ENCODE measurements at regions not wholly inside any gene's neighbourhood (a gene's known extent, or its start where the extent isn't known, plus 50 kb on each side); places are given as distances from the start of the nearest gene placed in this dataset.
A peak's percentile ranks its signal among the peaks of the same experiment; 100 is the strongest.
"Not testable (repeated sequence)": the region's sequence is repeated elsewhere in the genome, so short reads cannot be mapped to it uniquely, and the experiment has no call there.

GRCh38 chr11:122592641-122593040, 62.9 kb upstream of the UBASH3B start:
- Histone ChIP-seq H3K27ac (ENCODE audit: control insufficient read depth, insufficient read depth, low read length) (no peak overlapping the region), H2AFZ (ENCODE audit: control insufficient read depth, low read length) (no peak overlapping the region), H3K27me3 (ENCODE audit: control insufficient read depth, extremely low read depth, insufficient read depth, low read length) (peaks cover 4% of the 10 kb centered on the region), H3K4me3 (ENCODE audit: control insufficient read depth in 2 of 3, extremely low read depth in 1 of 3, insufficient read depth in 2 of 3, low read depth in 1 of 3, low read length in 3 of 3) (no peak overlapping the region), H3K9me3 (ENCODE audit: control insufficient read depth, low read depth, low read length) (no peaks in the 10 kb centered on the region), H3K79me2 (ENCODE audit: control insufficient read depth, insufficient read depth, low read length) (no peaks in the 10 kb centered on the region), H3K4me2 (ENCODE audit: control insufficient read depth, extremely low read depth, insufficient read depth, low read depth, low read length) (no peak overlapping the region), H3K36me3 (ENCODE audit: control insufficient read depth in 2 of 2, extremely low read depth in 1 of 2, insufficient read depth in 2 of 2, low read length in 2 of 2) (no peaks in the 10 kb centered on the region), H3K9me1 (ENCODE audit: control insufficient read depth, extremely low read depth, insufficient read depth, low read length) (no peaks in the 10 kb centered on the region), H4K20me1 (ENCODE audit: control insufficient read depth, extremely low read depth, insufficient read depth, low read length) (no peaks in the 10 kb centered on the region), H3K4me1 (ENCODE audit: control insufficient read depth, extremely low read depth, insufficient read depth, low read length) (no peaks in the 10 kb centered on the region), H3K9ac (ENCODE audit: control insufficient read depth, extremely low read depth, insufficient read depth, low read length) (no peak overlapping the region)
- DNase-seq (ENCODE audit: low read depth, low spot score) (no peak), FAIRE-seq (no peak)
- no peak for TF ChIP-seq CTCF (optimal IDR thresholded peaks at IDR 0.05 in 1 of 3, IDR thresholded peaks at IDR 0.05 in 1 of 3, conservative IDR thresholded peaks at IDR 0.05 in 1 of 3; ENCODE audit: extremely low read depth in 1 of 3, insufficient read depth in 2 of 3, low read length in 3 of 3)
- TF ChIP-seq EZH2 (IDR thresholded peaks at IDR 0.05; ENCODE audit: low read length), result no peak
- dilution Hi-C loops (cut with MboI; ENCODE audit: extremely low pct_ligation_motif_present, low sequenced_read_pairs), result no loop called here

GRCh38 chr11:122584670-122585069, 70.9 kb upstream of the UBASH3B start:
- no peak for TF ChIP-seq CTCF (optimal IDR thresholded peaks at IDR 0.05 in 1 of 3, IDR thresholded peaks at IDR 0.05 in 1 of 3, conservative IDR thresholded peaks at IDR 0.05 in 1 of 3; ENCODE audit: extremely low read depth in 1 of 3, insufficient read depth in 2 of 3, low read length in 3 of 3)
- TF ChIP-seq EZH2 (IDR thresholded peaks at IDR 0.05; ENCODE audit: low read length), result no peak

GRCh38 chr11:122580071-122580470, 75.5 kb upstream of the UBASH3B start:
- H3K79me2 ChIP-seq (ENCODE audit: control insufficient read depth, insufficient read depth, low read length); H3K9me3 ChIP-seq (ENCODE audit: control insufficient read depth, low read depth, low read length); H3K36me3 ChIP-seq (ENCODE audit: control insufficient read depth in 2 of 2, extremely low read depth in 1 of 2, insufficient read depth in 2 of 2, low read length in 2 of 2); H2AFZ ChIP-seq (ENCODE audit: control insufficient read depth, low read length); H3K9me1 ChIP-seq (ENCODE audit: control insufficient read depth, extremely low read depth, insufficient read depth, low read length); H3K4me3 ChIP-seq (ENCODE audit: control insufficient read depth in 2 of 3, extremely low read depth in 1 of 3, insufficient read depth in 2 of 3, low read depth in 1 of 3, low read length in 3 of 3); H4K20me1 ChIP-seq (ENCODE audit: control insufficient read depth, extremely low read depth, insufficient read depth, low read length); dilution Hi-C loops (cut with MboI; ENCODE audit: extremely low pct_ligation_motif_present, low sequenced_read_pairs); H3K27me3 ChIP-seq (ENCODE audit: control insufficient read depth, extremely low read depth, insufficient read depth, low read length): not testable (repeated sequence)
- peak; percentile 13 for FAIRE-seq
- peak; percentile 33 for DNase-seq (ENCODE audit: low read depth, low spot score)
- Histone ChIP-seq H3K4me1 (ENCODE audit: control insufficient read depth, extremely low read depth, insufficient read depth, low read length) (peaks cover 17% of the 10 kb centered on the region), H3K27ac (ENCODE audit: control insufficient read depth, insufficient read depth, low read length) (peak overlapping the region; percentile 97), H3K9ac (ENCODE audit: control insufficient read depth, extremely low read depth, insufficient read depth, low read length) (peak overlapping the region; percentile 83), H3K4me2 (ENCODE audit: control insufficient read depth, extremely low read depth, insufficient read depth, low read depth, low read length) (peak overlapping the region; percentile 54)

More at GRCh38 chr11:122584670-122585069, 70.9 kb upstream of the UBASH3B start:
- dilution Hi-C loops (cut with MboI; ENCODE audit: extremely low pct_ligation_motif_present, low sequenced_read_pairs), result no loop called here
- no peak overlapping the region for H3K27ac ChIP-seq (ENCODE audit: control insufficient read depth, insufficient read depth, low read length)
- H3K9ac ChIP-seq (ENCODE audit: control insufficient read depth, extremely low read depth, insufficient read depth, low read length), result no peak overlapping the region
- H3K36me3 ChIP-seq (ENCODE audit: control insufficient read depth in 2 of 2, extremely low read depth in 1 of 2, insufficient read depth in 2 of 2, low read length in 2 of 2), result no peaks in the 10 kb centered on the region
- H3K9me3 ChIP-seq (ENCODE audit: control insufficient read depth, low read depth, low read length), result no peaks in the 10 kb centered on the region
- no peaks in the 10 kb centered on the region for H3K27me3 ChIP-seq (ENCODE audit: control insufficient read depth, extremely low read depth, insufficient read depth, low read length)
- no peak overlapping the region for H3K4me3 ChIP-seq (ENCODE audit: control insufficient read depth in 2 of 3, extremely low read depth in 1 of 3, insufficient read depth in 2 of 3, low read depth in 1 of 3, low read length in 3 of 3)
- no peak for FAIRE-seq
- peaks cover 17% of the 10 kb centered on the region for H3K4me1 ChIP-seq (ENCODE audit: control insufficient read depth, extremely low read depth, insufficient read depth, low read length)
- H3K4me2 ChIP-seq (ENCODE audit: control insufficient read depth, extremely low read depth, insufficient read depth, low read depth, low read length), result no peak overlapping the region
- no peaks in the 10 kb centered on the region for H4K20me1 ChIP-seq (ENCODE audit: control insufficient read depth, extremely low read depth, insufficient read depth, low read length)
- no peak for DNase-seq (ENCODE audit: low read depth, low spot score)
- H3K9me1 ChIP-seq (ENCODE audit: control insufficient read depth, extremely low read depth, insufficient read depth, low read length), result no peaks in the 10 kb centered on the region
- H2AFZ ChIP-seq (ENCODE audit: control insufficient read depth, low read length), result no peak overlapping the region
- no peaks in the 10 kb centered on the region for H3K79me2 ChIP-seq (ENCODE audit: control insufficient read depth, insufficient read depth, low read length)
